OCI-LY7 (cell line): ENCODE measurements at regions not wholly inside any gene's neighbourhood (a gene's known extent, or its start where the extent isn't known, plus 50 kb on each side); places are given as distances from the start of the nearest gene placed in this dataset.

Experiments
- BruUV-seq: library from RNA; stranded (reverse); fragments of 400-500 nt; replicated peaks from 2 replicates; lab custom pipeline; 2021; lab: Mats Ljungman, UMichigan
- CTCF ChIA-PET: fragments of 300-600 bp; sonication (Branson Sonifier 250); formaldehyde crosslinking; loops from one replicate; lab custom pipeline; 2022; ENCODE audit warnings: antibody characterized with exemption; ENCODE audit not compliant: unreplicated experiment; lab: Charles Lee
- POLR2A ChIA-PET: fragments of 300-600 bp; sonication (Branson Sonifier 250); formaldehyde crosslinking; loops from one replicate; lab custom pipeline; 2022; ENCODE audit warnings: antibody characterized with exemption; lab: Charles Lee
- DNase-seq: peaks from one replicate; pipeline ENCODE4 v3.0.0-alpha.2; 2015; ENCODE audit warnings: low spot score
- H2AFZ ChIP-seq: fragments of 200-600 bp; sonication (generic), shearing (Covaris generic); 2 replicates; pipeline ENCODE4 v1.6.1; 2014; ENCODE audit warnings: mild to moderate bottlenecking, antibody characterized with exemption, low read length, moderate library complexity
- H3K27ac ChIP-seq: fragments of 200-600 bp; sonication (generic); 2 replicates; pipeline ENCODE4 v1.5.1; 2014; ENCODE audit warnings: mixed run types, low read depth, mild to moderate bottlenecking, moderate library complexity, low read length, inconsistent platforms; ENCODE audit not compliant: poor library complexity, severe bottlenecking
- H3K36me3 ChIP-seq: fragments of 200-600 bp; sonication (generic); 2 replicates; pipeline ENCODE4 v1.6.1; 2014; ENCODE audit warnings: mild to moderate bottlenecking, antibody characterized with exemption, low read length, moderate library complexity, mixed read lengths; ENCODE audit not compliant: insufficient read depth
- H3K4me1 ChIP-seq: fragments of 200-600 bp; sonication (generic); 2 replicates; pipeline ENCODE4 v1.5.1; 2014; ENCODE audit warnings: mild to moderate bottlenecking, low read length; ENCODE audit not compliant: insufficient read depth, poor library complexity, severe bottlenecking
- H3K4me2 ChIP-seq: fragments of 200-600 bp; sonication (generic); 2 replicates; pipeline ENCODE4 v1.6.1; 2014; ENCODE audit warnings: mild to moderate bottlenecking, low read length
- H3K4me3 ChIP-seq: fragments of 200-600 bp; sonication (generic); 2 replicates; pipeline ENCODE4 v1.5.1; 2014; ENCODE audit warnings: mild to moderate bottlenecking, low read depth, low read length; ENCODE audit not compliant: poor library complexity, severe bottlenecking
- H3K79me2 ChIP-seq: fragments of 200-600 bp; sonication (generic); 2 replicates; pipeline ENCODE4 v1.6.1; 2016; ENCODE audit warnings: low read depth, mild to moderate bottlenecking, low read length, moderate library complexity, mixed read lengths; ENCODE audit not compliant: insufficient read depth
- H3K9me2 ChIP-seq: fragments of 200-600 bp; sonication (generic); 2 replicates; pipeline ENCODE4 v1.6.1; 2016; ENCODE audit warnings: mild to moderate bottlenecking, low read length, mixed read lengths; ENCODE audit not compliant: insufficient read depth
- H3K9me3 ChIP-seq: fragments of 200-600 bp; sonication (generic); 2 replicates; pipeline ENCODE4 v1.6.1; 2014; ENCODE audit warnings: mild to moderate bottlenecking, mixed run types, low read length, mixed read lengths
- H4K20me1 ChIP-seq: fragments of 200-600 bp; sonication (generic); 2 replicates; pipeline ENCODE4 v1.6.1; 2014; ENCODE audit warnings: mild to moderate bottlenecking, antibody characterized with exemption, low read length, moderate library complexity, mixed read lengths; ENCODE audit not compliant: insufficient read depth
- CTCF ChIP-seq: fragments of 200-600 bp; sonication (generic); conservative IDR thresholded peaks from 2 replicates; pipeline ENCODE4 v1.5.1; 2014; ENCODE audit warnings: mild to moderate bottlenecking, antibody characterized with exemption, low read length, moderate library complexity, mixed read lengths
- EZH2phosphoT487 ChIP-seq: fragments of 200-600 bp; sonication (generic); IDR thresholded peaks from 2 replicates; pipeline ENCODE4 v1.6.1; 2018; ENCODE audit warnings: low read depth, borderline replicate concordance, mild to moderate bottlenecking, mixed run types, antibody characterized with exemption, low read length, moderate library complexity, mixed read lengths
- intact Hi-C: fragments of 100-400 bp; cut with micrococcal nuclease; formaldehyde crosslinking; loops from one replicate; pipeline ENCODE4 v1.10.0; 2022; ENCODE audit not compliant: unreplicated experiment

- H3K9me2 ChIP-seq, result no peaks in the 10 kb centered on the region
- H3K9me3 ChIP-seq, result no peaks in the 10 kb centered on the region
- H3K4me2 ChIP-seq, result no peak overlapping the region
- no peak overlapping the region for H3K27ac ChIP-seq
- BruUV-seq, result no TSS peak
- H3K4me1 ChIP-seq, result no peaks in the 10 kb centered on the region
- H4K20me1 ChIP-seq, result no peaks in the 10 kb centered on the region
- no peak for TF ChIP-seq CTCF
- no peak for TF ChIP-seq EZH2phosphoT487
- ChIA-PET POLR2A (interaction anchor here (0.7 kb wide), 1 partner anchor 45 kb away, joined by 3 read pairs; no protein-coding TSS in a partner anchor), CTCF (no interaction called here)
- intact Hi-C loops, result no loop called here
- H2AFZ ChIP-seq, result no peak overlapping the region
- DNase-seq, result no peak
- no peak overlapping the region for H3K4me3 ChIP-seq
- H3K79me2 ChIP-seq, result no peaks in the 10 kb centered on the region
- no peaks in the 10 kb centered on the region for H3K36me3 ChIP-seq
These were observed 559.8 kb upstream of the FANCL start for GRCh38 chr2:58800881-58801280.

DNA sequence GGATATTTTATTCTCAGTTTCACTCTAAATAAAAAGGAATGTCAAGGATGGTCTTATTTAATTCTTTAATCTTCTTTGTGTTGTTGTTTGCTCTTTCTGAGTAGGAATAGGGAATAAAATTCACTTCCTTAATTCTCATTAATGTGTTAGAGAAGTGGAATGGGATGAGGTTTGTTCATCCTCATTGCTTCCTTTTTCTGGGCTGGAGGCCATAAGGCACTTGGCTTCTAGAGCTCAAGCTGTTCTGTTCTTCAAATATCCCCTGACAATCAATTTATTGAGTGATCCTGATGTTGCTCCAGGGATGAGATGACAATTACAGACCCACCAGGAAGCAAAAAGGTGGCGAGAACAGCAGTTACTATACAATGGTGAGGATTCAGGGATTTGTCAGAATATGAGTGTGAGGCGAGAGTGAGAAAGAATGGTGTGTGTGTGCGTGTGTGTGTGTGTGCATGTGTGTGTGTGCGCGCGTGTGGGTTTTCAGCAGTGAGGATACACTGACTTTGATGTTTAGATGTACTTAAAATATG is 557.6 kb upstream of the FANCL start:
- Histone ChIP-seq H3K4me2 (no peak overlapping the region), H2AFZ (no peak overlapping the region), H3K79me2 (no peaks in the 10 kb centered on the region), H3K4me3 (no peak overlapping the region), H3K9me2 (no peaks in the 10 kb centered on the region), H3K27ac (no peak overlapping the region), H3K36me3 (no peaks in the 10 kb centered on the region), H4K20me1 (no peaks in the 10 kb centered on the region), H3K9me3 (no peaks in the 10 kb centered on the region), H3K4me1 (no peaks in the 10 kb centered on the region)
- no peak for DNase-seq
- ChIA-PET CTCF (no interaction called here), POLR2A (interaction anchor here (0.6 kb wide), 1 partner anchor 90 kb away, joined by 4 read pairs; no protein-coding TSS in a partner anchor)
- BruUV-seq, result no TSS peak
- intact Hi-C loops, result no loop called here
- TF ChIP-seq EZH2phosphoT487 (no peak), CTCF (no peak)

- H3K27ac ChIP-seq, result no peak overlapping the region
- H3K9me3 ChIP-seq, result no peaks in the 10 kb centered on the region
- DNase-seq, result no peak
- intact Hi-C loops, result no loop called here
- ChIA-PET POLR2A (no interaction called here), CTCF (no interaction called here)
- TF ChIP-seq CTCF, result no peak
- no peak for TF ChIP-seq EZH2phosphoT487
- H3K4me3 ChIP-seq, result no peak overlapping the region
- no peaks in the 10 kb centered on the region for H3K79me2 ChIP-seq
- no peaks in the 10 kb centered on the region for H3K36me3 ChIP-seq
- H3K4me1 ChIP-seq, result no peaks in the 10 kb centered on the region
- no peak overlapping the region for H3K4me2 ChIP-seq
- no peaks in the 10 kb centered on the region for H4K20me1 ChIP-seq
- BruUV-seq, result no TSS peak
- no peaks in the 10 kb centered on the region for H3K9me2 ChIP-seq
- H2AFZ ChIP-seq, result no peak overlapping the region
These were observed 555.2 kb upstream of the FANCL start for GRCh38 chr2:58796239-58796910.
